CD4-positive, alpha-beta T cell (primary cell): ENCODE measurements at regions not wholly inside any gene's neighbourhood (a gene's known extent, or its start where the extent isn't known, plus 50 kb on each side); places are given as distances from the start of the nearest gene placed in this dataset.

Experiments
- ATAC-seq: fragments of 200-7000 bp; cut with Tn5 transposase; one replicate; pipeline ENCODE4 v1.10.0; 2022; ENCODE audit warnings: mild to moderate bottlenecking; ENCODE audit not compliant: poor library complexity
- CTCF ChIA-PET: fragments of 350-600 bp; sonication (Branson Sonifier 250); formaldehyde crosslinking; loops from one replicate; lab custom pipeline; 2021; ENCODE audit warnings: antibody characterized with exemption, inconsistent platforms; lab: Charles Lee
- POLR2A ChIA-PET: fragments of 350-600 bp; sonication (Branson Sonifier 250); formaldehyde crosslinking; loops from one replicate; lab custom pipeline; 2021; ENCODE audit warnings: antibody characterized with exemption, inconsistent platforms; lab: Charles Lee
- DNase-seq, 14 experiments: peaks; one replicate each; pipeline ENCODE4 v3.0.0-alpha.2; 2013 to 2020; ENCODE audit warnings: mixed read lengths in 2 of 14
- H3K27ac ChIP-seq, 2 donors: one replicate each; pipeline versions ENCODE4 v1.5.1 to v1.7.0; 2013; ENCODE audit warnings: low read length in 2 of 2, low read depth in 1 of 2, mild to moderate bottlenecking in 1 of 2
- H3K27me3 ChIP-seq, 2 experiments: 1 replicate in 1 of 2; 2 replicates in 1 of 2; pipeline versions ENCODE4 v1.6.1 to v1.7.0; 2013; ENCODE audit warnings: low read length in 2 of 2, control low read depth in 1 of 2, mild to moderate bottlenecking in 1 of 2, moderate library complexity in 1 of 2; ENCODE audit not compliant: insufficient read depth in 2 of 2, control insufficient read depth in 1 of 2
- H3K36me3 ChIP-seq: one replicate; pipeline ENCODE4 v1.6.1; 2013; ENCODE audit warnings: low read length, control low read depth; ENCODE audit not compliant: insufficient read depth
- H3K4me1 ChIP-seq: one replicate; pipeline ENCODE4 v1.6.1; 2013; ENCODE audit warnings: low read length, control low read depth; ENCODE audit not compliant: insufficient read depth
- H3K4me3 ChIP-seq: one replicate; pipeline ENCODE4 v1.5.1; 2013; ENCODE audit warnings: mild to moderate bottlenecking, low read length, moderate library complexity
- H3K9me3 ChIP-seq, 2 experiments: 1 replicate in 1 of 2; 2 replicates in 1 of 2; pipeline versions ENCODE4 v1.6.1 to v1.7.0; 2013; ENCODE audit warnings: low read length in 2 of 2, mild to moderate bottlenecking in 2 of 2, control low read depth in 1 of 2, moderate library complexity in 1 of 2; ENCODE audit not compliant: control insufficient read depth in 1 of 2, insufficient read depth in 1 of 2
- H3K27ac Mint-ChIP-seq: one replicate; pipeline ENCODE4 v1.8.0; 2020; ENCODE audit warnings: mixed read lengths
- H3K27me3 Mint-ChIP-seq: one replicate; pipeline ENCODE4 v1.8.0; 2021; ENCODE audit warnings: mixed read lengths
- H3K36me3 Mint-ChIP-seq: one replicate; pipeline ENCODE4 v1.8.0; 2021; ENCODE audit warnings: low read depth, mixed read lengths
- H3K4me1 Mint-ChIP-seq: one replicate; pipeline ENCODE4 v1.8.0; 2021; ENCODE audit warnings: low read depth, mixed read lengths
- H3K4me3 Mint-ChIP-seq: one replicate; pipeline ENCODE4 v1.8.0; 2020; ENCODE audit warnings: mild to moderate bottlenecking, mixed read lengths
- H3K9me3 Mint-ChIP-seq: one replicate; pipeline ENCODE4 v1.8.0; 2020; ENCODE audit warnings: mixed read lengths
- intact Hi-C, 2 experiments: fragments of 100-400 bp; cut with DNase I in 1 of 2; cut with micrococcal nuclease in 1 of 2; formaldehyde crosslinking; loops; one replicate each; pipeline versions ENCODE4 v1.15.1 to v1.9.0; 2023 to 2025; cut with DNase I, micrococcal nuclease
- TF ChIP-seq, protein P1 (sequence below): fragments of 200-600 bp; IDR thresholded peaks from one replicate; pipeline ENCODE4 v1.8.0; 2022; ENCODE audit warnings: antibody characterized with exemption, mild to moderate bottlenecking

DNA sequence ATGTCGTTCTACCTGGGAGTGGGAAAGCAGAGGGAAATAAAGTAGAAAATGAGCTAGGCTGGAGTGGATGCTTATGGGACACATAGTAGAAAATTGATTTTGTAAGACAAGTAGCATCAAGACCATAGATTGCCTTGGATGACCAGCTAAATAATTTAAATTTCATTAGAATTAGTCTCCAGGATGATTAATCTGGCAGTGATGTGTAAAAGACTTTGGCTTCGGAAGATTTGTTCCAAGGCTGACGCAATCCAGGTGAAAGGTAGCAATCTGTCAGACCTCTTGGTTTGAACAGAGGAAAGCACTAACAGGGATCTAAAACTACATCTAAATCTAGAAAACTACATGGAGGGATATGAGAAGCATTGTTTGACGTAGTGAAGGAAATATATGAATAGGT, 236.5 kb downstream of the ARL4A start:
- POLR2A ChIA-PET, result no interaction called here
- TF ChIP-seq, protein P1, sequence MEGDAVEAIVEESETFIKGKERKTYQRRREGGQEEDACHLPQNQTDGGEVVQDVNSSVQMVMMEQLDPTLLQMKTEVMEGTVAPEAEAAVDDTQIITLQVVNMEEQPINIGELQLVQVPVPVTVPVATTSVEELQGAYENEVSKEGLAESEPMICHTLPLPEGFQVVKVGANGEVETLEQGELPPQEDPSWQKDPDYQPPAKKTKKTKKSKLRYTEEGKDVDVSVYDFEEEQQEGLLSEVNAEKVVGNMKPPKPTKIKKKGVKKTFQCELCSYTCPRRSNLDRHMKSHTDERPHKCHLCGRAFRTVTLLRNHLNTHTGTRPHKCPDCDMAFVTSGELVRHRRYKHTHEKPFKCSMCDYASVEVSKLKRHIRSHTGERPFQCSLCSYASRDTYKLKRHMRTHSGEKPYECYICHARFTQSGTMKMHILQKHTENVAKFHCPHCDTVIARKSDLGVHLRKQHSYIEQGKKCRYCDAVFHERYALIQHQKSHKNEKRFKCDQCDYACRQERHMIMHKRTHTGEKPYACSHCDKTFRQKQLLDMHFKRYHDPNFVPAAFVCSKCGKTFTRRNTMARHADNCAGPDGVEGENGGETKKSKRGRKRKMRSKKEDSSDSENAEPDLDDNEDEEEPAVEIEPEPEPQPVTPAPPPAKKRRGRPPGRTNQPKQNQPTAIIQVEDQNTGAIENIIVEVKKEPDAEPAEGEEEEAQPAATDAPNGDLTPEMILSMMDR, result no peak
- no peak for DNase-seq

DNA sequence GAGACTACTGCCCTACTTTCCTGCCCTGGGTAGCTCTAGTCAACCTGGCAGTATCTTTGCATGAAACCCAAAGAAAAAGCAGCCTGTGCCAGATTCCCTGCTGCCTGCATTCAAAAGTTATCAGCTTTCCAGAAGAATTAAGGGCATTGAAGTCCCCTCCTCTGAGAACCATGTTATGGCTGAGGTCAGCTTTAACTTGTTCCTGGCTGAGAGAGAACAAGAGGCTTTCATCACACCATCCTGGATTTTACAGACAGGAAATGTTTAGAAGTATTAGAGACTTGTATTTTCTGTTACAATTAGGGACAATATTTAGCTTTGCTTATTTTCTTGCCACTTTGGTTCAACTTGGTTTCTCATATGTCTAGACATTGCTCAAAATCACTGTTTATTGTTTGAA, 238.8 kb downstream of the ARL4A start:
- no peak overlapping the region for H3K4me3 ChIP-seq
- intact Hi-C loops, result no loop called here
- H3K36me3 Mint-ChIP-seq, result no peaks in the 10 kb centered on the region
- ATAC-seq (no peak), DNase-seq (no peak)
- no peaks in the 10 kb centered on the region for H3K4me1 Mint-ChIP-seq
- H3K36me3 ChIP-seq, result no peaks in the 10 kb centered on the region
- ChIA-PET CTCF (no interaction called here), POLR2A (no interaction called here)
- TF ChIP-seq, protein P1, result no peak
- H3K27ac ChIP-seq, result no peak overlapping the region
- no peaks in the 10 kb centered on the region for H3K4me1 ChIP-seq
- peaks cover 18% of the 10 kb centered on the region for H3K27me3 Mint-ChIP-seq
- no peaks in the 10 kb centered on the region for H3K9me3 ChIP-seq
- H3K4me3 Mint-ChIP-seq, result no peak overlapping the region
- no peaks in the 10 kb centered on the region for H3K9me3 Mint-ChIP-seq
- peaks cover 0 to 5% of the 10 kb centered on the region in 2 experiments for H3K27me3 ChIP-seq
- no peak overlapping the region for H3K27ac Mint-ChIP-seq

More for the DNA sequence above, 236.5 kb downstream of the ARL4A start:
- no peak overlapping the region for H3K4me3 ChIP-seq
- H3K36me3 ChIP-seq, result no peaks in the 10 kb centered on the region
- intact Hi-C loops, result no loop called here
- H3K4me3 Mint-ChIP-seq, result no peak overlapping the region
- H3K4me1 ChIP-seq, result no peaks in the 10 kb centered on the region
- CTCF ChIA-PET, result no interaction called here
- H3K27ac ChIP-seq, result no peak overlapping the region
- no peaks in the 10 kb centered on the region for H3K4me1 Mint-ChIP-seq
- no peak for ATAC-seq
- peaks cover 0 to 5% of the 10 kb centered on the region in 2 experiments for H3K27me3 ChIP-seq
- no peaks in the 10 kb centered on the region for H3K9me3 ChIP-seq
- H3K36me3 Mint-ChIP-seq, result no peaks in the 10 kb centered on the region
- no peaks in the 10 kb centered on the region for H3K9me3 Mint-ChIP-seq
- H3K27ac Mint-ChIP-seq, result no peak overlapping the region
- H3K27me3 Mint-ChIP-seq, result peaks cover 18% of the 10 kb centered on the region

DNA sequence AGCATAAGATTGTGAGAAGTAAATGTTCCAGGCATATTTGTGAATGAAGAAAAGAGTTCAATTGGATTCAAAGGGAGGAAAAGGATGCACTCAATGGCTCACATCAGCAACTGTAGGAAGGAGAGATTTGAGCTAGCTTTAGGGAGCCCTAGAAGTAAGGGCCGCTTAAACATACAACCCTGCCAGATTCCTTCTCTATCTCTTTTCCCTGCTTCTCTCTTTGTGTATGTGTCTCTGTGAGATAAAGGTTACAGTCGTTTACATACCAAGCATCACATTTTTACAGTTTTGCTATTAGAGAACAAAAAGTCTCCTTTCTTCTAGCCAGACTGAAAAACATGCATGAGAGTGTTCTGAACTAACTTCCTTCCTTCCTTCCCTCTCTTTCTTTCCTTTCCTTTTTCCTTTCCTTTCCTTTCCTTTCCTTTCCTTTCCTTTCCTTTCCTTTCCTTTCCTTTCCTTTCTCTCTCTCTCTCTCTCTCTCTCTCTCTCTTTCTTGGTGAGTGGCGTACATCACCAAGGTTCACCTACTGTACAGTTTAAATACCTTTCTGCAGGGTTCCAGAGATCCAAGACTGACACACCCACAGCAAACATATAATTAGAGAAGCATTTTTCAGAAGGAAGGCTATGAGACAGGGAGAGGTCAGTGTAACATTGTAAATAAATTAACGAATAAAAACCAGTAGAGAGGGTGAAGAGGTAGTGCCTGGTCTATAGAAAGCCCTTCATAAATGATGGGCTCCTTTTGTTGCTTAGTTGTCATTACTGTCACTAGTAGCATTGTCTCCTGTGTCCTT, 240.4 kb downstream of the ARL4A start:
- Mint-ChIP-seq H3K27me3 (peaks cover 18% of the 10 kb centered on the region), H3K9me3 (no peaks in the 10 kb centered on the region), H3K4me1 (no peaks in the 10 kb centered on the region), H3K4me3 (no peak overlapping the region), H3K27ac (no peak overlapping the region), H3K36me3 (no peaks in the 10 kb centered on the region)
- ChIA-PET POLR2A (no interaction called here), CTCF (no interaction called here)
- ATAC-seq (no peak), DNase-seq (no peak)
- H3K9me3 ChIP-seq, result no peaks in the 10 kb centered on the region
- TF ChIP-seq, protein P1, result no peak
- intact Hi-C loops, result no loop called here
- no peaks in the 10 kb centered on the region for H3K4me1 ChIP-seq
- H3K27me3 ChIP-seq, result peaks cover 0 to 5% of the 10 kb centered on the region in 2 experiments
- H3K4me3 ChIP-seq, result no peak overlapping the region
- no peaks in the 10 kb centered on the region for H3K36me3 ChIP-seq
- no peak overlapping the region for H3K27ac ChIP-seq
